HCT116 (cell line): ENCODE measurements at regions not wholly inside any gene's neighbourhood (a gene's known extent, or its start where the extent isn't known, plus 50 kb on each side); places are given as distances from the start of the nearest gene placed in this dataset.

Experiments used
- ATAC-seq: fragments of 200-7000 bp; cut with Tn5 transposase; 2 replicates; pipeline ENCODE4 v1.9.1; 2020; ENCODE audit warnings: mild to moderate bottlenecking, moderate library complexity
- BruUV-seq: library from RNA; stranded (reverse); fragments of 400-500 nt; replicated peaks from 2 replicates; lab custom pipeline; 2021; lab: Mats Ljungman, UMichigan
- CTCF ChIA-PET: fragments of 300-600 bp; sonication (Branson Sonifier 250); formaldehyde crosslinking; loops from one replicate; lab custom pipeline; 2021; ENCODE audit warnings: antibody characterized with exemption; lab: Charles Lee
- POLR2A ChIA-PET: fragments of 300-600, 350-600 bp; sonication (Branson Sonifier 250); formaldehyde crosslinking; loops from one replicate; lab custom pipeline; 2021; ENCODE audit warnings: antibody characterized with exemption; lab: Charles Lee
- RAD21 ChIA-PET, 2 experiments: fragments of 300-600 bp; sonication (Branson Sonifier 250); formaldehyde crosslinking; loops; one replicate each; lab custom pipeline; 2023; ENCODE audit warnings: low total read pairs in 2 of 2; ENCODE audit not compliant: uncharacterized antibody in 2 of 2, unreplicated experiment in 2 of 2, low non-redundant PET in 1 of 2; lab: Charles Lee
- DNase-seq: peaks from one replicate; pipeline ENCODE4 v3.0.0-alpha.2; 2010; ENCODE audit warnings: low read depth, low spot score
- H2AFZ ChIP-seq: fragments of 200-600 bp; shearing (Covaris generic), sonication (generic); 2 replicates; pipeline ENCODE4 v1.6.1; 2017; ENCODE audit warnings: low read depth, mixed run types, mixed read lengths, antibody characterized with exemption, low read length; ENCODE audit not compliant: poor library complexity, severe bottlenecking
- H3K27ac ChIP-seq: 2 replicates; pipeline ENCODE4 v1.5.1; 2012; ENCODE audit warnings: low read depth, low read length
- H3K27me3 ChIP-seq: fragments of 200-600 bp; sonication (generic); 2 replicates; pipeline ENCODE4 v1.6.1; 2016; ENCODE audit warnings: mixed run types, low read length, mixed read lengths; ENCODE audit not compliant: insufficient read depth
- H3K36me3 ChIP-seq, 2 experiments: fragments of 200-500 bp in 1 of 2; fragments of 200-600 bp in 1 of 2; sonication (Bioruptor generic) in 1 of 2; sonication (generic) in 1 of 2; 2 replicates each; pipeline versions ENCODE4 v1.5.1 to v1.6.1; 2014 to 2016; ENCODE audit warnings: low read length in 2 of 2, inconsistent platforms in 1 of 2, mixed read lengths in 1 of 2, mixed run types in 1 of 2; ENCODE audit not compliant: insufficient read depth in 2 of 2, control insufficient read depth in 1 of 2
- H3K4me1 ChIP-seq, 2 experiments: fragments of 200-600 bp in 1 of 2; sonication (generic) in 1 of 2; 2 replicates each; pipeline versions ENCODE4 v1.5.1 to v1.6.1; 2012 to 2017; ENCODE audit warnings: low read length in 2 of 2, inconsistent platforms in 1 of 2, mild to moderate bottlenecking in 1 of 2, mixed read lengths in 1 of 2, mixed run types in 1 of 2, moderate library complexity in 1 of 2; ENCODE audit not compliant: insufficient read depth in 2 of 2, control insufficient read depth in 1 of 2
- H3K4me2 ChIP-seq: fragments of 200-600 bp; sonication (generic); 2 replicates; pipeline ENCODE4 v1.6.1; 2017; ENCODE audit warnings: mixed run types, low read length, mixed read lengths
- H3K4me3 ChIP-seq, 2 experiments: fragments of 200-600 bp in 1 of 2; sonication (generic) in 1 of 2; replicated peaks in 1 of 2; 2 replicates each; pipeline ENCODE4 v1.5.1; 2011 to 2016; ENCODE audit warnings: low read length in 2 of 2, control low read depth in 1 of 2, low read depth in 1 of 2, mild to moderate bottlenecking in 1 of 2, mixed read lengths in 1 of 2, mixed run types in 1 of 2
- H3K79me2 ChIP-seq: fragments of 200-600 bp; sonication (generic); 2 replicates; pipeline ENCODE4 v1.6.1; 2017; ENCODE audit warnings: mild to moderate bottlenecking, mixed run types, low read length, moderate library complexity, mixed read lengths; ENCODE audit not compliant: insufficient read depth
- H3K9ac ChIP-seq: fragments of 200-600 bp; sonication (generic); 2 replicates; pipeline ENCODE4 v1.6.1; 2016; ENCODE audit warnings: low read length, mixed read lengths
- H3K9me2 ChIP-seq: fragments of 200-600 bp; sonication (generic), shearing (Covaris generic); 2 replicates; pipeline ENCODE4 v1.6.1; 2017; ENCODE audit warnings: mixed run types, mild to moderate bottlenecking, moderate library complexity; ENCODE audit not compliant: insufficient read depth
- H3K9me3 ChIP-seq, 2 experiments: fragments of 200-500 bp in 1 of 2; fragments of 200-600 bp in 1 of 2; sonication (Bioruptor generic) in 1 of 2; sonication (generic) in 1 of 2; 2 replicates each; pipeline ENCODE4 v1.6.1; 2014 to 2017; ENCODE audit warnings: low read length in 2 of 2, mixed read lengths in 2 of 2, inconsistent platforms in 1 of 2, low read depth in 1 of 2, mild to moderate bottlenecking in 1 of 2, mixed run types in 1 of 2, moderate library complexity in 1 of 2; ENCODE audit not compliant: control insufficient read depth in 1 of 2, insufficient read depth in 1 of 2
- H4K20me1 ChIP-seq: fragments of 200-600 bp; sonication (generic), shearing (Covaris generic); 2 replicates; pipeline ENCODE4 v1.6.1; 2017; ENCODE audit warnings: mixed run types, mild to moderate bottlenecking, moderate library complexity; ENCODE audit not compliant: insufficient read depth
- CBX3 ChIP-seq: IDR thresholded peaks from 2 replicates; pipeline ENCODE4 v1.6.1; 2012; ENCODE audit warnings: low read depth
- EGR1 ChIP-seq: IDR thresholded peaks from 2 replicates; pipeline ENCODE4 v1.6.1; 2012; ENCODE audit warnings: low read depth
- ELF1 ChIP-seq: IDR thresholded peaks from 2 replicates; pipeline ENCODE4 v1.6.1; 2012; ENCODE audit warnings: low read depth, borderline replicate concordance
- EZH2 ChIP-seq: fragments of 200-600 bp; sonication (generic); IDR thresholded peaks from 2 replicates; pipeline ENCODE4 v1.6.1; 2017; ENCODE audit warnings: antibody characterized with exemption, mixed run types
- EZH2phosphoT487 ChIP-seq: fragments of 200-600 bp; IDR thresholded peaks from 2 replicates; pipeline ENCODE4 v1.6.1; 2018; ENCODE audit warnings: antibody characterized with exemption, borderline replicate concordance
- SIN3A ChIP-seq: IDR thresholded peaks from 2 replicates; pipeline ENCODE4 v1.6.1; 2012; ENCODE audit warnings: low read depth
- SP1 ChIP-seq: IDR thresholded peaks from 2 replicates; pipeline ENCODE4 v1.6.1; 2012; ENCODE audit warnings: low read depth
- SRF ChIP-seq: IDR thresholded peaks from 2 replicates; pipeline ENCODE4 v1.6.1; 2012; ENCODE audit warnings: low read depth
- TCF7L2 ChIP-seq: IDR thresholded peaks from 2 replicates; pipeline ENCODE4 v1.7.0; 2011; ENCODE audit warnings: borderline replicate concordance, inconsistent platforms; ENCODE audit not compliant: insufficient read depth, insufficient read length; ENCODE audit errors: extremely low read depth
- ZFX ChIP-seq: fragments of 450-650 bp; IDR thresholded peaks from 2 replicates; pipeline ENCODE4 v1.6.1; 2017
- ZNF274 ChIP-seq: fragments of 200-500 bp; sonication (Bioruptor generic); IDR thresholded peaks from 2 replicates; pipeline ENCODE4 v1.6.1; 2014; ENCODE audit warnings: mild to moderate bottlenecking, low read depth, low read length, inconsistent platforms
- intact Hi-C: fragments of 100-400 bp; cut with micrococcal nuclease; formaldehyde crosslinking; loops from 2 replicates; pipeline ENCODE4 v1.10.0; 2022
- TF ChIP-seq, protein P1 (sequence below): IDR thresholded peaks from 2 replicates; pipeline ENCODE4 v1.6.1; 2012; ENCODE audit warnings: low read depth
- TF ChIP-seq, protein P2 (sequence below): IDR thresholded peaks from 2 replicates; pipeline ENCODE4 v1.6.1; 2012
- TF ChIP-seq, protein P3 (sequence below): IDR thresholded peaks from 2 replicates; pipeline ENCODE4 v1.6.1; 2012
- TF ChIP-seq, protein P4 (sequence below): IDR thresholded peaks from 2 replicates; pipeline ENCODE4 v1.6.1; 2011; ENCODE audit warnings: mild to moderate bottlenecking, low read length, moderate library complexity; ENCODE audit not compliant: insufficient replicate concordance; ENCODE audit errors: extremely low read depth

DNA sequence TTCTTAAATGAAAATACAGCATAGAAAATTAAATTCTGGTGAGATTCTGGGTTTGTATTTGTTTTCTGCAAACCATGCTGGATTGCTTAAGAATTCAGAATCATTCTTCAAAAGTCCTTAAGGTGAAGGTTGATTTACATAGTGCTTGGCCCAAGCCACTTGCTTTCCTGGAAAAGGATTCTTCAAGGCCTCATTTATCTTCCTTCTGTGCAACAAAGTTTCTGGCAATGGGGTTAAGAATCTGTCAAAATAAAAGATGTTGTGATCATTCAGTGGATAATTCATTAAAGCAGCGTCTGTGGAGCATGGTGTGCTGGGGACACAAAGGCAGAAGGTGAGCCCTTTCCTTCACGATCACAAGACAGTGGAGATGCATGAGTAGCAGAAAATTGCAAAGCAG, 351.9 kb downstream of the GALR1 start:
- POLR2A ChIA-PET: no interaction called here
- Histone ChIP-seq H3K36me3 (no peaks in the 10 kb centered on the region), H3K27ac (no peak overlapping the region), H3K4me2 (no peak overlapping the region), H2AFZ (no peak overlapping the region), H3K4me1 (no peaks in the 10 kb centered on the region), H3K9me2 (no peaks in the 10 kb centered on the region), H3K79me2 (no peaks in the 10 kb centered on the region), H3K4me3 (no peak overlapping the region), H3K27me3 (no peaks in the 10 kb centered on the region)
- RAD21 ChIA-PET: no interaction called here
- ATAC-seq (no peak), DNase-seq (no peak)
- CTCF ChIA-PET: no interaction called here
- intact Hi-C loops: no loop called here
- TF ChIP-seq EGR1 (no peak), EZH2 (no peak), SP1 (no peak), ZFX (no peak), CBX3 (no peak), SIN3A (no peak), ZNF274 (no peak), EZH2phosphoT487 (no peak), TCF7L2 (no peak), SRF (no peak), ELF1 (no peak)
- TF ChIP-seq, protein P1, sequence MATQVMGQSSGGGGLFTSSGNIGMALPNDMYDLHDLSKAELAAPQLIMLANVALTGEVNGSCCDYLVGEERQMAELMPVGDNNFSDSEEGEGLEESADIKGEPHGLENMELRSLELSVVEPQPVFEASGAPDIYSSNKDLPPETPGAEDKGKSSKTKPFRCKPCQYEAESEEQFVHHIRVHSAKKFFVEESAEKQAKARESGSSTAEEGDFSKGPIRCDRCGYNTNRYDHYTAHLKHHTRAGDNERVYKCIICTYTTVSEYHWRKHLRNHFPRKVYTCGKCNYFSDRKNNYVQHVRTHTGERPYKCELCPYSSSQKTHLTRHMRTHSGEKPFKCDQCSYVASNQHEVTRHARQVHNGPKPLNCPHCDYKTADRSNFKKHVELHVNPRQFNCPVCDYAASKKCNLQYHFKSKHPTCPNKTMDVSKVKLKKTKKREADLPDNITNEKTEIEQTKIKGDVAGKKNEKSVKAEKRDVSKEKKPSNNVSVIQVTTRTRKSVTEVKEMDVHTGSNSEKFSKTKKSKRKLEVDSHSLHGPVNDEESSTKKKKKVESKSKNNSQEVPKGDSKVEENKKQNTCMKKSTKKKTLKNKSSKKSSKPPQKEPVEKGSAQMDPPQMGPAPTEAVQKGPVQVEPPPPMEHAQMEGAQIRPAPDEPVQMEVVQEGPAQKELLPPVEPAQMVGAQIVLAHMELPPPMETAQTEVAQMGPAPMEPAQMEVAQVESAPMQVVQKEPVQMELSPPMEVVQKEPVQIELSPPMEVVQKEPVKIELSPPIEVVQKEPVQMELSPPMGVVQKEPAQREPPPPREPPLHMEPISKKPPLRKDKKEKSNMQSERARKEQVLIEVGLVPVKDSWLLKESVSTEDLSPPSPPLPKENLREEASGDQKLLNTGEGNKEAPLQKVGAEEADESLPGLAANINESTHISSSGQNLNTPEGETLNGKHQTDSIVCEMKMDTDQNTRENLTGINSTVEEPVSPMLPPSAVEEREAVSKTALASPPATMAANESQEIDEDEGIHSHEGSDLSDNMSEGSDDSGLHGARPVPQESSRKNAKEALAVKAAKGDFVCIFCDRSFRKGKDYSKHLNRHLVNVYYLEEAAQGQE: no peak
- TF ChIP-seq, protein P2, sequence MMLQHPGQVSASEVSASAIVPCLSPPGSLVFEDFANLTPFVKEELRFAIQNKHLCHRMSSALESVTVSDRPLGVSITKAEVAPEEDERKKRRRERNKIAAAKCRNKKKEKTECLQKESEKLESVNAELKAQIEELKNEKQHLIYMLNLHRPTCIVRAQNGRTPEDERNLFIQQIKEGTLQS: no peak
- TF ChIP-seq, protein P3, sequence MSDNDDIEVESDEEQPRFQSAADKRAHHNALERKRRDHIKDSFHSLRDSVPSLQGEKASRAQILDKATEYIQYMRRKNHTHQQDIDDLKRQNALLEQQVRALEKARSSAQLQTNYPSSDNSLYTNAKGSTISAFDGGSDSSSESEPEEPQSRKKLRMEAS: no peak
- TF ChIP-seq, protein P4, sequence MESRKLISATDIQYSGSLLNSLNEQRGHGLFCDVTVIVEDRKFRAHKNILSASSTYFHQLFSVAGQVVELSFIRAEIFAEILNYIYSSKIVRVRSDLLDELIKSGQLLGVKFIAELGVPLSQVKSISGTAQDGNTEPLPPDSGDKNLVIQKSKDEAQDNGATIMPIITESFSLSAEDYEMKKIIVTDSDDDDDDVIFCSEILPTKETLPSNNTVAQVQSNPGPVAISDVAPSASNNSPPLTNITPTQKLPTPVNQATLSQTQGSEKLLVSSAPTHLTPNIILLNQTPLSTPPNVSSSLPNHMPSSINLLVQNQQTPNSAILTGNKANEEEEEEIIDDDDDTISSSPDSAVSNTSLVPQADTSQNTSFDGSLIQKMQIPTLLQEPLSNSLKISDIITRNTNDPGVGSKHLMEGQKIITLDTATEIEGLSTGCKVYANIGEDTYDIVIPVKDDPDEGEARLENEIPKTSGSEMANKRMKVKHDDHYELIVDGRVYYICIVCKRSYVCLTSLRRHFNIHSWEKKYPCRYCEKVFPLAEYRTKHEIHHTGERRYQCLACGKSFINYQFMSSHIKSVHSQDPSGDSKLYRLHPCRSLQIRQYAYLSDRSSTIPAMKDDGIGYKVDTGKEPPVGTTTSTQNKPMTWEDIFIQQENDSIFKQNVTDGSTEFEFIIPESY: no peak
- TF ChIP-seq, all 23 proteins: peak for 0
- H3K9ac ChIP-seq: no peak overlapping the region
- H3K9me3 ChIP-seq: peaks cover 9 to 10% of the 10 kb centered on the region in 2 experiments; a peak in 2 of 4 replicates
- no TSS peak for BruUV-seq
- H4K20me1 ChIP-seq: no peaks in the 10 kb centered on the region
